Activated CD8-positive, alpha-beta memory T cell treated with anti-CD3 and anti-CD28 coated beads for 4 hours (primary cell): ENCODE measurements at regions not wholly inside any gene's neighbourhood (a gene's known extent, or its start where the extent isn't known, plus 50 kb on each side); places are given as distances from the start of the nearest gene placed in this dataset.

Source experiments
- DNase-seq, 2 donors: peaks; one replicate each; pipeline ENCODE4 v3.0.0-alpha.2; 2020; ENCODE audit warnings: low read depth in 2 of 2

- no peak for DNase-seq
Measured at GRCh38 chr22:47388778-47389177, 626.3 kb downstream of the TBC1D22A start.

GRCh38 chr22:47388331-47388730, 625.9 kb downstream of the TBC1D22A start:
- no peak for DNase-seq

GRCh38 chr22:47386812-47387510, 624.5 kb downstream of the TBC1D22A start:
- DNase-seq: no peak

- no peak for DNase-seq
Measured at GRCh38 chr22:47384977-47385376, 622.5 kb downstream of the TBC1D22A start.

- no peak for DNase-seq
Measured at GRCh38 chr22:47382164-47382890, 619.9 kb downstream of the TBC1D22A start.

GRCh38 chr22:47381240-47381639, 618.8 kb downstream of the TBC1D22A start:
- no peak for DNase-seq

- no peak for DNase-seq
Measured at GRCh38 chr22:47380692-47381091, 618.2 kb downstream of the TBC1D22A start.

- DNase-seq: no peak
Measured at GRCh38 chr22:47379037-47379436, 616.6 kb downstream of the TBC1D22A start.

- DNase-seq: no peak
Measured at GRCh38 chr22:47377926-47378560, 615.6 kb downstream of the TBC1D22A start.

GRCh38 chr22:47376901-47377505, 614.6 kb downstream of the TBC1D22A start:
- no peak for DNase-seq

GRCh38 chr22:47376322-47376700, 613.9 kb downstream of the TBC1D22A start:
- DNase-seq: no peak

GRCh38 chr22:47375621-47376321, 613.3 kb downstream of the TBC1D22A start:
- DNase-seq: no peak

GRCh38 chr22:47374901-47375575, 612.6 kb downstream of the TBC1D22A start:
- no peak for DNase-seq

- DNase-seq: no peak
Measured at GRCh38 chr22:47374273-47374771, 611.9 kb downstream of the TBC1D22A start.

GRCh38 chr22:47373648-47374272, 611.3 kb downstream of the TBC1D22A start:
- no peak for DNase-seq

GRCh38 chr22:47372596-47373385, 610.3 kb downstream of the TBC1D22A start:
- DNase-seq: no peak

GRCh38 chr22:47372111-47372581, 609.7 kb downstream of the TBC1D22A start:
- no peak for DNase-seq

- DNase-seq: no peak
Measured at GRCh38 chr22:47371263-47372090, 609.0 kb downstream of the TBC1D22A start.
